ENCODE measurements at regions not wholly inside any gene's neighbourhood (a gene's known extent, or its start where the extent isn't known, plus 50 kb on each side); places are given as distances from the start of the nearest gene placed in this dataset.

DNA sequence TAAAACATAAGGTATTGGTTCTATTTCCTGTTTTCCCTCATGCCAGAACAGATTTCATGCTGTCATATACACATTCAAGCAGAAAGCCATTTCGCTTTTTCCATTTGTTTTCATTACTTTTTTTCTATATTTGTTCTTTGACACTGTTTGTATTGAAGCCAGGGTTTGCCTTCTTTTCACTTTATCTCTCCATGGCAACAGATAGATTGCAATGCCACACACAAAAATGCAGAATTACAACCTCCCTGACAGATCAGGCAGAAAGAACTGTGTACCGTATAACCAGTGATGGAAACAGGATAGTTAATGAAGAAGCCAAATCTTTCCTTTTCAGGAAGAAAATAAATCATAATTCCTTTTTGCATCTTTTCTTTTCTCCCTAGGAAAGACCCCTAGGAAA lies 103.0 kb upstream of the PCGF5 start:
- Mint-ChIP-seq H3K27ac (no peak overlapping the region), H3K4me3 (no peak overlapping the region), H3K27me3 (peaks cover 0 to 4% (median 1%) of the 10 kb centered on the region in 5 donors), H3K36me3 (no peaks in the 10 kb centered on the region), H3K4me1 (peaks cover 0 to 2% (median 0%) of the 10 kb centered on the region in 7 donors), H3K9me3 (no peaks in the 10 kb centered on the region)
- DNase-seq, result no peak
- ChIA-PET CTCF (no interaction called here), POLR2A (no interaction called here)
- no peak overlapping the region for H3K27ac ChIP-seq (ENCODE audit: low read depth, low read length)
- H3K9me3 ChIP-seq (ENCODE audit: control insufficient read depth in 2 of 3, low read length in 3 of 3), result no peaks in the 10 kb centered on the region
- intact Hi-C loops (cut with micrococcal nuclease), result no loop called here
- no peaks in the 10 kb centered on the region for H3K4me1 ChIP-seq (ENCODE audit: control insufficient read depth in 2 of 2, insufficient read depth in 2 of 2, low read length in 2 of 2)
- no peak overlapping the region for H3K4me3 ChIP-seq (ENCODE audit: low read length)
- H3K36me3 ChIP-seq (ENCODE audit: control insufficient read depth in 2 of 3, insufficient read depth in 3 of 3, low read length in 3 of 3), result no peaks in the 10 kb centered on the region
- no peak for ATAC-seq
- no peaks in the 10 kb centered on the region for H3K27me3 ChIP-seq (ENCODE audit: control insufficient read depth in 2 of 2, insufficient read depth in 2 of 2, low read length in 2 of 2)

- DNase-seq (no peak), ATAC-seq (no peak)
- H3K4me3 Mint-ChIP-seq, result no peak overlapping the region
- CTCF ChIA-PET, result interaction anchor here (1.0 kb wide), 1 partner anchor 10 kb away, joined by 3 read pairs; no protein-coding TSS in a partner anchor
- no peaks in the 10 kb centered on the region for H3K9me3 Mint-ChIP-seq
- Histone ChIP-seq H3K27ac (ENCODE audit: low read depth, low read length) (no peak overlapping the region), H3K36me3 (ENCODE audit: control insufficient read depth in 2 of 3, insufficient read depth in 3 of 3, low read length in 3 of 3) (no peaks in the 10 kb centered on the region), H3K4me3 (ENCODE audit: low read length) (no peak overlapping the region), H3K4me1 (ENCODE audit: control insufficient read depth in 2 of 2, insufficient read depth in 2 of 2, low read length in 2 of 2) (no peaks in the 10 kb centered on the region), H3K27me3 (ENCODE audit: control insufficient read depth in 2 of 2, insufficient read depth in 2 of 2, low read length in 2 of 2) (no peaks in the 10 kb centered on the region), H3K9me3 (ENCODE audit: control insufficient read depth in 2 of 3, low read length in 3 of 3) (no peaks in the 10 kb centered on the region)
- intact Hi-C loops (cut with micrococcal nuclease), result no loop called here
- no peak overlapping the region for H3K27ac Mint-ChIP-seq
- POLR2A ChIA-PET, result no interaction called here
- peaks cover 0 to 13% (median 4%) of the 10 kb centered on the region in 5 donors for H3K27me3 Mint-ChIP-seq
- no peaks in the 10 kb centered on the region for H3K36me3 Mint-ChIP-seq
- H3K4me1 Mint-ChIP-seq, result no peaks in the 10 kb centered on the region
These were observed 100.1 kb upstream of the PCGF5 start for GRCh38 chr10:91120348-91120747.

GRCh38 chr10:91123261-91123660 lies 97.2 kb upstream of the PCGF5 start:
- no peaks in the 10 kb centered on the region for H3K4me1 ChIP-seq (ENCODE audit: control insufficient read depth in 2 of 2, insufficient read depth in 2 of 2, low read length in 2 of 2)
- DNase-seq (no peak), ATAC-seq (no peak)
- Mint-ChIP-seq H3K4me1 (peaks cover 0 to 5% (median 5%) of the 10 kb centered on the region in 7 donors), H3K36me3 (no peaks in the 10 kb centered on the region), H3K27ac (no peak overlapping the region), H3K27me3 (peaks cover 0 to 10% (median 4%) of the 10 kb centered on the region in 5 donors), H3K9me3 (no peaks in the 10 kb centered on the region), H3K4me3 (no peak overlapping the region)
- CTCF ChIA-PET, result no interaction called here
- POLR2A ChIA-PET, result interaction anchor here (1.2 kb wide), 1 partner anchor 39 kb away, joined by 3 read pairs; no protein-coding TSS in a partner anchor
- no peaks in the 10 kb centered on the region for H3K36me3 ChIP-seq (ENCODE audit: control insufficient read depth in 2 of 3, insufficient read depth in 3 of 3, low read length in 3 of 3)
- no peaks in the 10 kb centered on the region for H3K9me3 ChIP-seq (ENCODE audit: control insufficient read depth in 2 of 3, low read length in 3 of 3)
- intact Hi-C loops (cut with micrococcal nuclease), result no loop called here
- H3K27me3 ChIP-seq (ENCODE audit: control insufficient read depth in 2 of 2, insufficient read depth in 2 of 2, low read length in 2 of 2), result no peaks in the 10 kb centered on the region
- H3K27ac ChIP-seq (ENCODE audit: low read depth, low read length), result no peak overlapping the region
- no peak overlapping the region for H3K4me3 ChIP-seq (ENCODE audit: low read length)

DNA sequence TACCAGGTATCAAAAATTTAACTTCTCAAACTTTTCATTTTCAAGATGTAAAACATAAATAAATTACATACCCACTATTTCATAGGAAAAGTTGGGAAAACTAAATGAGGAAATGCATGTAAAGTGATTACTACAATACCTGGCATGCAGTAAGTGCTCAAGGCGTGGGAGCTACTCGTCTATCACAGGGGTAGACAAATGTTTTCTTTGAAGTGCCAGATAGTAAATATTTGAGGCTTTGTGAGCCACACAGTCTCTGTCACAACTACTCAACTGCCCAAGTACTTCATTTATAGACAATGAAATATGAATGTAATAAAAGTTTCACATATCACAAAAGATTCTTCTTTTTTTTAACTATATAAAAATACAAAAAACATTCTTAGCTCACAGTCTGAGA lies 96.4 kb upstream of the PCGF5 start:
- Histone ChIP-seq H3K27me3 (ENCODE audit: control insufficient read depth in 2 of 2, insufficient read depth in 2 of 2, low read length in 2 of 2) (no peaks in the 10 kb centered on the region), H3K4me1 (ENCODE audit: control insufficient read depth in 2 of 2, insufficient read depth in 2 of 2, low read length in 2 of 2) (no peaks in the 10 kb centered on the region), H3K4me3 (ENCODE audit: low read length) (no peak overlapping the region), H3K36me3 (ENCODE audit: control insufficient read depth in 2 of 3, insufficient read depth in 3 of 3, low read length in 3 of 3) (no peaks in the 10 kb centered on the region), H3K9me3 (ENCODE audit: control insufficient read depth in 2 of 3, low read length in 3 of 3) (no peaks in the 10 kb centered on the region), H3K27ac (ENCODE audit: low read depth, low read length) (no peak overlapping the region)
- ChIA-PET POLR2A (interaction anchor here (0.8 to 1.2 kb wide), 2 partner anchors 24 to 38 kb away, joined by 3 to 4 read pairs; no protein-coding TSS in a partner anchor), CTCF (no interaction called here)
- H3K27me3 Mint-ChIP-seq, result peaks cover 0 to 10% (median 4%) of the 10 kb centered on the region in 5 donors
- no peak for ATAC-seq
- no peak overlapping the region for H3K4me3 Mint-ChIP-seq
- no peaks in the 10 kb centered on the region for H3K9me3 Mint-ChIP-seq
- H3K36me3 Mint-ChIP-seq, result no peaks in the 10 kb centered on the region
- DNase-seq, result no peak
- no peak overlapping the region for H3K27ac Mint-ChIP-seq
- intact Hi-C loops (cut with micrococcal nuclease), result no loop called here
- H3K4me1 Mint-ChIP-seq, result peaks cover 0 to 8% (median 5%) of the 10 kb centered on the region in 7 donors

DNA sequence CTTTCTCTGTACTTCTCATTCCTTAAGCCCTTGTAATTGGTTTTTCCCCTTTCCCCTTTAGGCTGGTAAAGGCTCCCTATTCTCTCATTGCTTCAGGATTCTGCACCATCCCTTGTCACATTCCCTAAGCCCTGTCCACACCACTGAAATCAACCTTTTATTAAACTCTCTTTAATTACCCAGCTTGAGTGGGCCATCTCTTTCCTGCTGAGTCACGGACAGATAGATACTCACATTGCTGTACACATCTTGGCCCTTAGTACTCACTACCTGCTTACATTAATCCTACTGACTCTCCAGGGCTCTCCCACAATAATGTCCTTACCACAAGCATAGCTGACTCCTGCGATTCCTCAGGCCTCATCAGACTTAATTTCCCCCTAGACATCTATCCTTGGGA lies 94.0 kb upstream of the PCGF5 start:
- Mint-ChIP-seq H3K4me1 (peaks cover 0 to 8% (median 5%) of the 10 kb centered on the region in 7 donors), H3K9me3 (no peaks in the 10 kb centered on the region), H3K27me3 (peaks cover 5 to 10% (median 8%) of the 10 kb centered on the region in 5 donors), H3K4me3 (no peak overlapping the region), H3K27ac (no peak overlapping the region), H3K36me3 (peaks cover 0 to 7% (median 0%) of the 10 kb centered on the region in 5 donors)
- ATAC-seq (no peak), DNase-seq (no peak)
- ChIA-PET CTCF (no interaction called here), POLR2A (no interaction called here)
- no peak overlapping the region for H3K27ac ChIP-seq (ENCODE audit: low read depth, low read length)
- no peaks in the 10 kb centered on the region for H3K36me3 ChIP-seq (ENCODE audit: control insufficient read depth in 2 of 3, insufficient read depth in 3 of 3, low read length in 3 of 3)
- intact Hi-C loops (cut with micrococcal nuclease), result no loop called here
- H3K4me1 ChIP-seq (ENCODE audit: control insufficient read depth in 2 of 2, insufficient read depth in 2 of 2, low read length in 2 of 2), result no peaks in the 10 kb centered on the region
- no peak overlapping the region for H3K4me3 ChIP-seq (ENCODE audit: low read length)
- no peaks in the 10 kb centered on the region for H3K9me3 ChIP-seq (ENCODE audit: control insufficient read depth in 2 of 3, low read length in 3 of 3)
- no peaks in the 10 kb centered on the region for H3K27me3 ChIP-seq (ENCODE audit: control insufficient read depth in 2 of 2, insufficient read depth in 2 of 2, low read length in 2 of 2)

GRCh38 chr10:91127341-91128082 lies 93.0 kb upstream of the PCGF5 start:
- ChIA-PET POLR2A (no interaction called here), CTCF (no interaction called here)
- H3K9me3 ChIP-seq (ENCODE audit: control insufficient read depth in 2 of 3, low read length in 3 of 3), result no peaks in the 10 kb centered on the region
- no peak overlapping the region for H3K4me3 Mint-ChIP-seq
- H3K27me3 ChIP-seq (ENCODE audit: control insufficient read depth in 2 of 2, insufficient read depth in 2 of 2, low read length in 2 of 2), result no peaks in the 10 kb centered on the region
- no peaks in the 10 kb centered on the region for H3K9me3 Mint-ChIP-seq
- H3K4me3 ChIP-seq (ENCODE audit: low read length), result no peak overlapping the region
- peaks cover 0 to 7% (median 0%) of the 10 kb centered on the region in 5 donors for H3K36me3 Mint-ChIP-seq
- ATAC-seq, result no peak
- H3K27ac ChIP-seq (ENCODE audit: low read depth, low read length), result no peak overlapping the region
- no peak overlapping the region for H3K27ac Mint-ChIP-seq
- H3K36me3 ChIP-seq (ENCODE audit: control insufficient read depth in 2 of 3, insufficient read depth in 3 of 3, low read length in 3 of 3), result no peaks in the 10 kb centered on the region
- peaks cover 0 to 8% (median 5%) of the 10 kb centered on the region in 7 donors for H3K4me1 Mint-ChIP-seq
- intact Hi-C loops (cut with micrococcal nuclease), result no loop called here
- no peaks in the 10 kb centered on the region for H3K4me1 ChIP-seq (ENCODE audit: control insufficient read depth in 2 of 2, insufficient read depth in 2 of 2, low read length in 2 of 2)
- no peak for DNase-seq
- H3K27me3 Mint-ChIP-seq, result peaks cover 5 to 9% (median 7%) of the 10 kb centered on the region in 5 donors

- no peak for DNase-seq
- no peaks in the 10 kb centered on the region for H3K9me3 Mint-ChIP-seq
- H3K27ac Mint-ChIP-seq, result no peak overlapping the region
- Histone ChIP-seq H3K36me3 (ENCODE audit: control insufficient read depth in 2 of 3, insufficient read depth in 3 of 3, low read length in 3 of 3) (no peaks in the 10 kb centered on the region), H3K27me3 (ENCODE audit: control insufficient read depth in 2 of 2, insufficient read depth in 2 of 2, low read length in 2 of 2) (no peaks in the 10 kb centered on the region), H3K4me3 (ENCODE audit: low read length) (no peak overlapping the region), H3K4me1 (ENCODE audit: control insufficient read depth in 2 of 2, insufficient read depth in 2 of 2, low read length in 2 of 2) (no peaks in the 10 kb centered on the region), H3K27ac (ENCODE audit: low read depth, low read length) (no peak overlapping the region), H3K9me3 (ENCODE audit: control insufficient read depth in 2 of 3, low read length in 3 of 3) (no peaks in the 10 kb centered on the region)
- H3K36me3 Mint-ChIP-seq, result peaks cover 0 to 2% (median 0%) of the 10 kb centered on the region in 5 donors
- peaks cover 0 to 12% (median 0%) of the 10 kb centered on the region in 5 donors for H3K27me3 Mint-ChIP-seq
- H3K4me3 Mint-ChIP-seq, result no peak overlapping the region
- POLR2A ChIA-PET, result no interaction called here
- no peaks in the 10 kb centered on the region for H3K4me1 Mint-ChIP-seq
- CTCF ChIA-PET, result no interaction called here
- intact Hi-C loops (cut with micrococcal nuclease), result no loop called here
- no peak for ATAC-seq
These were observed 85.3 kb upstream of the PCGF5 start for GRCh38 chr10:91135113-91135512.
